CD4-positive, alpha-beta T cell treated with Interleukin-15 for 4 hours (primary cell): ENCODE measurements at regions not wholly inside any gene's neighbourhood (a gene's known extent, or its start where the extent isn't known, plus 50 kb on each side); places are given as distances from the start of the nearest gene placed in this dataset.
A peak's percentile ranks its signal among the peaks of the same experiment; 100 is the strongest.

Experiments
- DNase-seq: peaks from one replicate; pipeline ENCODE4 v3.0.0-alpha.2; 2020; ENCODE audit warnings: low spot score

DNA sequence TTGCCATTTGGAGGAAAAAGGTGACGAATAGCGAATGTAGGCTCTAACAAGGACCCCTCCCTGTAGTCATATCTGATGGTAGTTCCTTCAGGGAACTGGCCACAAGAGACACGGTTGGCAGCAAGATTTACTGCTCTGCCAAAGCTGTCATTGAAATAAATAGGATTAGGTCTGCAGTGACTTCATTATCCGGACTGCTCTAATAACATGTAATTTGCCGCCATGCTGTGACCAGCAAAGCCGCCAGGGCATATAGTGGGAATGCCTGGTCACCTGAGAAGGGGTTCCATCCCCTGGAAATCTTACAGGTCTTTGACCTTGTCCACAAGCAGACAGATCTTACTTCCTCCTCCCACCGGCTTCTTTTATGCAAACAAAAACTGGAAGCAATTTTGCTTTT, 59.4 kb upstream of the LAPTM4A start:
- DNase-seq: no peak

DNA sequence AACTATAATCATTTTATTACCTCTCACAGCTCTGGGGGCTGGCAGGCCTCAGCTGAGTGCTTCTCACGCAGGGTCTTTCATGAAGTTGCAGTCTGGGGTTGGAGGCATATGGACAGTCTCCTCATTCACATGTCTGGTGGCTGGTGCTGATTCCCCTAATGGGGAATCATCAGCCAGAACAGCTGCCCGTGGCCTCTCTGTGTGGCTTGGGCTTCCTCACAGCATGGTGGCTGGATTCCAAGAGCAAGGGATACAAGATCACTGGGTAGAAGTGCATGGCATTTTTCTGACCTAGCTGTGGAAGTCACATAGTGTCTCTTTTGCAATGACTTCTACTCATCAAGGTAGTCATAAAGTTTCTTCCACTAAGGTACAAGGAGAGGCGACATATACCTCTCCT, 59.0 kb upstream of the LAPTM4A start:
- DNase-seq: no peak

DNA sequence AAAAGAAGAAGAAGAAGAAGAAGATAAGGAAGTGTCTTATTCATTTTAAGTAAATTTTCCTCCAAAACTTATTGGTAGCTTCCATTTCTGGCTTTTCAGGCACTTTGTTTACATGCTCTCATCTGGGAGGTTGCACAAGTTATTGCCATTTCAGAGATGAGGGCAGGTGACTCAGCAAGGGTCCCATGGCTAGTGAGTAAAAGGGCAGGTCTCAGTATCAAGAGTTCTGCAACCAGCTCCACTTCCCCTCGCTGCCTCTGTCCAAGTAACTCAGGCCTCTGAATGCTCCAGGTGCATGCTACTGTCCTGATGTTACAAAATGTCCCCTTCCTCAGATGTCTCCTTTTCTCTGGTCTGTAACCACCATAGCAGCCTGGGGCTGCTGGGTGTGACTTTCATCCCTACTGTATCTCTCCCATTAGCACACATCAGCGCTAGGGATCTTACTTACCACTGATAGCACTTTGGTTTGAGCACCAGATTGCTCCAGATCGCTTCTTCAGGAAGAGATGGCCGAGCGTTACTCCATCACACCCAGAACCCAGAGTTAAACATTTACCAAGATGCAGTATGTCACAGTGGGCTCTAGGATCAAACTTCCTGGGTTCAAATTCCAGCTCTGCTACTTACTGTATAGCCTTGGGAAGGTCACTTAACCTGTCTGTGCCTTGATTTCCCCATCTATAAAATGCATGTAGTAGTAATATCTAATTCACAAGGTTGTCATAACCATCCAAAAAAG, 57.4 kb upstream of the LAPTM4A start:
- DNase-seq: no peak

DNA sequence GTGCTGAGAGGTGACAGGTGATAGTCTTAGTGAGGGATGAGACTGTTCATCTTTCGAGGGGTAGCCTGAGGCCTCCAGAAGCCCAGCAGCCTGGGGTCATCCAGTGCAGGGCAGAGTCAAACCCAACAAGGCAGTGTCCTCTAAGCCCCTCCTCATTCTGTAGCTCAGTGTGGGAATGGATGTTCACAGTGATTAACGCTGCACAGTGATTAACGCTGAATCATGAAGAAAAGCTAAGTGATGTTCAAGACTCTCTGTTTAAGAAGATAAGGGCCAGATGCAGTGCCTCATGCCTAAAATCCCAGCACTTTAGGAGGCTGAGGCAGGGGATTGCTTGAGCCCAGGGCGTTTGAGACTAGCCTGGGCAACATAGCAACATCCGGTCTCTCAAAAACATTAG, 56.3 kb upstream of the LAPTM4A start:
- no peak for DNase-seq

DNA sequence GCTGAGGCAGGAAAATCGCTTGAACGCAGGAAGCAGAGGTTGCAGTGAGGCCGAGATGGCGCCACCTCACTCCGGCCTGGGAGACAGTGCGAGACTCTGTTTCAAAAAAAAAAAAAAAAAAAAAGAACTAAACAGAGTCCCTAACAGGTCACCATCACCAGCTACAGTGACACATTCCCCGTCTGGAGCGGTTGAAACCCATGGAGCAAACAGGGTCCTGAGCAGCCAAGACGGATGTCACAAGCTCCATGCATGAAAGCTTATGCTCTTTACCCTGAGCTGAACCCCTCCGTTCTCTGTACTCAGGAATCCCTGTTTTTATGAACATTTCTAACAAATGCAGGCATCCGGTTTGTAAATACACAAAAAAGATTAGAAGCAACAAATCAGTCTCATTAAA, 55.9 kb upstream of the LAPTM4A start:
- DNase-seq: no peak

DNA sequence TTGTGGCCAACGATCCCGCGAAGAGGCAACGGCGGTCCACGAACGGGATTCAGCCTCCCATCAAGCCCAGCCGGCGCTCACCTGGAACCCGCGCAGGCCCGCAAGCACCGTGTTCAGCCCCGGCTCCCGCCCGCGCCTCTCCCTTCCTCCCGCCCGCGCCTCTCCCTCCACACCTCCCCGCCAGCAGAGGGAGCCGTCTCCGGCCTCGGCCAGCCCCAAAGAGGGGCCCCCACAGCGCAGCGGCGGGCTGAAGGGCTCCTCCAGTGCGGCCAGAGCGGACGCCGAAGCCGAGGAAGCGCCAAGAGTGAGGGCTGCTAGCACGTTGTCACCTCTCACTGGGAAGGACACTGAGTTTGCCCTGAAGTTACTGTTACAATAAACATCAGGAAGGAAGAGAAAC, 55.3 kb upstream of the LAPTM4A start:
- peak; percentile 20 for DNase-seq

DNA sequence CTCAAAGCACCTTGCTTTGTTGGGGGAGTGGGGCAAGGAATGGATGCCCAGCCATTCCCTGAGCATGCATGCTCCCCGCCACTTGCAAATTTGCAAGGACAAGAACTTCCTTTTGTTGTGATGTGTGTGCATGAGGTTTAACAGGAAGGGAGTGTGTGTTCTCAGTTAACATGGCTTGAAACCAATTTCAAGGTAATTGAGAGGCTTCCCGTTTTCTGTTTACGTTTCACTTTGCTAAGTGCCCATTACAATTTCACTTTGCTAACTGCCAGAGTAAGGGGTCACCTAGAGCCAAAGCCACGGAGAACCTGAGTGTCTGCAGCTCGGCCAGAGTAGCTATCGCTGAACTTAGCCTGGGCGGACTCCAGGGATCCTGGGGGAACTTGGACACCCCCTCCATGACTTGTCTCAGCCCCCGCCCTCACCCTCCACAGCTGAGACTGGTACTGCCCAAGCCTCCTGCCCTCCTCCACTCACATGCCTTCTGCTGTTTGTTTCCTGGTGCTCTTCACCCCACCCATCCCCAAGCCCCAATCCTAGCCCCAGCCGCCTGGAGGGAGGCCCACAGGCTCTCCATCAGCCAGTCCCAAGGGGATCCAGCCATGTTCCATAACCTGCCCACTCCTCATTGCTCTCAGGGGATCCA, 53.6 kb upstream of the LAPTM4A start:
- DNase-seq: no peak

DNA sequence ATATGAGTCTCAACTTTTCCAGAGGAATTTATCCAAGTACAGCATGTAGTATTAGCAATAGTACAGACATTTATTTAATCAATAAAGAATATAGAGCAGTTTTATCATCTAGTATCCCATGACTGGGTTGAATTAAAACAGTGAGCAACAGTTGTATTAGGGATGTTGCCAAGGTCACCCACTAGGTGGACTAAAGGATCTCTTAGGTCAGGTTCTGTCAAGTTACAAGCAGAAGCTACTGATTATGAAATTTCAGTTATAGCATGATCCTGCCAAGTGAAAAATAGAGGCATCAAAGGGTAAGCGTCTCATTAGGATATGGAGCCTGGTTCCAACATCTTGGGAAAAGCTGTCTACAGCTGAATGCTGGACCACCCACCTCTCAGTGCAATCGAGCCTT, 52.1 kb upstream of the LAPTM4A start:
- no peak for DNase-seq
